Astrocyte (in vitro differentiated cells and primary cell): ENCODE measurements at regions not wholly inside any gene's neighbourhood (a gene's known extent, or its start where the extent isn't known, plus 50 kb on each side); places are given as distances from the start of the nearest gene placed in this dataset.

Experiments used
- DNase-seq: peaks from one replicate; pipeline ENCODE4 v3.0.0-alpha.2; 2010; ENCODE audit warnings: low read depth
- FAIRE-seq: peaks from 2 replicates; lab custom pipeline; 2011; peaks lifted over from hg19 to GRCh38; lab: Jason Lieb, UNC
- H2AFZ ChIP-seq: 2 replicates; pipeline ENCODE4 v1.6.0; 2012; ENCODE audit warnings: low read depth, low read length, inconsistent platforms
- H3K27ac ChIP-seq: 2 replicates; pipeline ENCODE4 v1.5.1; 2011; ENCODE audit warnings: low read depth, low read length, inconsistent platforms
- H3K27me3 ChIP-seq: 2 replicates; pipeline ENCODE4 v1.6.0; 2011; ENCODE audit warnings: low read length, inconsistent platforms; ENCODE audit not compliant: insufficient read depth
- H3K36me3 ChIP-seq: 2 replicates; pipeline ENCODE4 v1.5.1; 2011; ENCODE audit warnings: low read length, inconsistent platforms; ENCODE audit not compliant: insufficient read depth
- H3K4me1 ChIP-seq: 2 replicates; pipeline ENCODE4 v1.5.1; 2011; ENCODE audit warnings: low read length, inconsistent platforms; ENCODE audit not compliant: insufficient read depth
- H3K4me2 ChIP-seq: 2 replicates; pipeline ENCODE4 v1.6.0; 2012; ENCODE audit warnings: low read length, inconsistent platforms
- H3K4me3 ChIP-seq: 2 replicates; pipeline ENCODE4 v1.5.1; 2011; ENCODE audit warnings: low read depth, mild to moderate bottlenecking, low read length, inconsistent platforms; ENCODE audit not compliant: insufficient read depth
- H3K79me2 ChIP-seq: 2 replicates; pipeline ENCODE4 v1.6.0; 2012; ENCODE audit warnings: mild to moderate bottlenecking, low read length, inconsistent platforms; ENCODE audit not compliant: insufficient read depth
- H3K9ac ChIP-seq: 2 replicates; pipeline ENCODE4 v1.6.0; 2012; ENCODE audit warnings: mild to moderate bottlenecking, low read length, inconsistent platforms
- H3K9me3 ChIP-seq: 2 replicates; pipeline ENCODE4 v1.5.1; 2012; ENCODE audit warnings: low read depth, mild to moderate bottlenecking, low read length, inconsistent platforms; ENCODE audit not compliant: insufficient read depth
- H4K20me1 ChIP-seq: 2 replicates; pipeline ENCODE4 v1.6.0; 2012; ENCODE audit warnings: low read length, inconsistent platforms; ENCODE audit not compliant: insufficient read depth
- H3K27ac Mint-ChIP-seq: one replicate; pipeline ENCODE4 v1.8.0; 2021; ENCODE audit warnings: mild to moderate bottlenecking, mixed read lengths; ENCODE audit not compliant: unreplicated experiment
- H3K27me3 Mint-ChIP-seq: one replicate; pipeline ENCODE4 v1.8.0; 2021; ENCODE audit warnings: low read depth, mixed read lengths; ENCODE audit not compliant: unreplicated experiment
- H3K36me3 Mint-ChIP-seq: one replicate; pipeline ENCODE4 v1.8.0; 2021; ENCODE audit warnings: low read depth, mixed read lengths; ENCODE audit not compliant: unreplicated experiment
- H3K4me1 Mint-ChIP-seq: one replicate; pipeline ENCODE4 v1.8.0; 2021; ENCODE audit warnings: low read depth, mixed read lengths; ENCODE audit not compliant: unreplicated experiment
- H3K4me3 Mint-ChIP-seq: one replicate; pipeline ENCODE4 v1.8.0; 2021; ENCODE audit warnings: mild to moderate bottlenecking, moderate library complexity, mixed read lengths; ENCODE audit not compliant: unreplicated experiment
- H3K9me3 Mint-ChIP-seq: one replicate; pipeline ENCODE4 v1.8.0; 2021; ENCODE audit warnings: mild to moderate bottlenecking, mixed read lengths; ENCODE audit not compliant: unreplicated experiment
- EZH2 ChIP-seq: IDR thresholded peaks from 2 replicates; pipeline ENCODE4 v1.6.1; 2012; ENCODE audit warnings: mild to moderate bottlenecking, low read length, inconsistent platforms; ENCODE audit not compliant: insufficient read depth
- TF ChIP-seq, protein P1 (sequence below): IDR thresholded peaks from 2 replicates; pipeline ENCODE4 v1.5.1; 2011; ENCODE audit warnings: low read depth, mild to moderate bottlenecking, inconsistent platforms, low read length, moderate library complexity; ENCODE audit not compliant: insufficient read depth

DNA sequence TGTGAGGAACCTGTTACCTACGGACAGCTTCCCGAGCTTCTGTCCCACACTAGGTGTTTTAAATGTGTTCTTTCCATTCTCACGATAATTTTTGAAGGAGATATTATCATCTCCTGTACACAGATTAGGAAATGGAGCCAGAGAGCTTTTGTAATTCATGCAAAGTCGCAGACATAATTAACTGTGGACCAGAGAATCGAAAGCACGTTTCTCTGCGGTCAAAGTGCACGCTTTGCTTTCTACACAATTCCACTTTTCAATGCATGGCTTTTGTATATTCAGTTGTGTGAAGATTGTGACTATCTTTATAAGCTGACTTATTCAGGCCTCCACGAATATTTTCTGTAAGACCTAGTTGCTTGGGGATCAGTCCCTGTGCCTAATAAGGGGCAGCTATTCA is 81.7 kb upstream of the SLC10A2 start:
- TF ChIP-seq, protein P1, sequence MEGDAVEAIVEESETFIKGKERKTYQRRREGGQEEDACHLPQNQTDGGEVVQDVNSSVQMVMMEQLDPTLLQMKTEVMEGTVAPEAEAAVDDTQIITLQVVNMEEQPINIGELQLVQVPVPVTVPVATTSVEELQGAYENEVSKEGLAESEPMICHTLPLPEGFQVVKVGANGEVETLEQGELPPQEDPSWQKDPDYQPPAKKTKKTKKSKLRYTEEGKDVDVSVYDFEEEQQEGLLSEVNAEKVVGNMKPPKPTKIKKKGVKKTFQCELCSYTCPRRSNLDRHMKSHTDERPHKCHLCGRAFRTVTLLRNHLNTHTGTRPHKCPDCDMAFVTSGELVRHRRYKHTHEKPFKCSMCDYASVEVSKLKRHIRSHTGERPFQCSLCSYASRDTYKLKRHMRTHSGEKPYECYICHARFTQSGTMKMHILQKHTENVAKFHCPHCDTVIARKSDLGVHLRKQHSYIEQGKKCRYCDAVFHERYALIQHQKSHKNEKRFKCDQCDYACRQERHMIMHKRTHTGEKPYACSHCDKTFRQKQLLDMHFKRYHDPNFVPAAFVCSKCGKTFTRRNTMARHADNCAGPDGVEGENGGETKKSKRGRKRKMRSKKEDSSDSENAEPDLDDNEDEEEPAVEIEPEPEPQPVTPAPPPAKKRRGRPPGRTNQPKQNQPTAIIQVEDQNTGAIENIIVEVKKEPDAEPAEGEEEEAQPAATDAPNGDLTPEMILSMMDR = no peak
- no peak for TF ChIP-seq EZH2
- H3K4me1 ChIP-seq = no peaks in the 10 kb centered on the region
- no peaks in the 10 kb centered on the region for H3K36me3 ChIP-seq
- H3K4me2 ChIP-seq = no peak overlapping the region
- H3K4me1 Mint-ChIP-seq = no peaks in the 10 kb centered on the region
- no peaks in the 10 kb centered on the region for H3K9me3 ChIP-seq
- no peak overlapping the region for H2AFZ ChIP-seq
- no peaks in the 10 kb centered on the region for H3K9me3 Mint-ChIP-seq
- FAIRE-seq (no peak), DNase-seq (no peak)
- no peak overlapping the region for H3K4me3 ChIP-seq
- no peak overlapping the region for H3K9ac ChIP-seq
- no peak overlapping the region for H3K27ac ChIP-seq
- no peaks in the 10 kb centered on the region for H3K79me2 ChIP-seq
- H3K27ac Mint-ChIP-seq = no peak overlapping the region
- no peaks in the 10 kb centered on the region for H3K27me3 ChIP-seq
- H3K4me3 Mint-ChIP-seq = no peak overlapping the region
- no peaks in the 10 kb centered on the region for H3K36me3 Mint-ChIP-seq
- peaks cover 3% of the 10 kb centered on the region for H3K27me3 Mint-ChIP-seq
- H4K20me1 ChIP-seq = no peaks in the 10 kb centered on the region

DNA sequence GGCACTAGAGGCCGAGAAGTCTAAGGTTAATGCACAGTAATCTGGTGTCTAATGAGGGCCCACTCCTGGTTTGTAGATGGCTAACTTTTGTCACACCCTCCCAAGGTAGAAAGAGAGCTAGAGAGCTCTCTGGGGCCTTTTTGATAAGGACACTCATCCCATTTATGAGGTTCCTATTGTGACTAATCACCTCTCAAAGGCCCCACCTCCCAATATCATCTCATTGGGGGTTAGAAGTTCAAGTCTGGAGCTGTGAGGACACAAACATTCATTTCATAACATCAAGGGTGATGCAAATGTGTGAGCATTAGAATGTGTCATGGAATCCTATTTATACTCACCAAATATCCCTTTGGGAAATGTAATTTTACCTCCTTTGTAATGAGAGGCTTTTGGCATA is 79.2 kb upstream of the SLC10A2 start:
- no peak overlapping the region for H2AFZ ChIP-seq
- H3K27me3 ChIP-seq = no peaks in the 10 kb centered on the region
- H3K4me1 Mint-ChIP-seq = no peaks in the 10 kb centered on the region

DNA sequence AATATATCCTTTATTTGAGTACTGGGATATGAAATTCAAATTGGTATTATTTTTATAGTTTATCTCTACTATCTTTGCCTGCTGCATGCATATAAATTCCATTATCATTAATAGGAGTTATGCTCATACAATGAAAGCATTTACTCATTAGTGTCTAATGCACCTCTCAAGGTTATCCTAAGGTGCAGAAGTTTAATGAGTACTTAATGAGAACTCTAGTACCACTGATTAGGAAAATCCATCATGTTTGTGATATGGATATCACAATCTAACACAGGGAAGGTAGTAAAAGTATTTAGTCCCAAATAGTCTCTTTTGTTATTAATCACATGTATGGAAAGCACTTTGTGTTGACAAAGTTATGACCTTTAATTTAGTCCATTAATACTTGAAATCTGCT is 77.2 kb upstream of the SLC10A2 start:
- Histone ChIP-seq H3K27ac (no peak overlapping the region), H3K4me1 (no peaks in the 10 kb centered on the region), H3K27me3 (no peaks in the 10 kb centered on the region), H3K4me2 (no peak overlapping the region), H3K79me2 (no peaks in the 10 kb centered on the region), H3K4me3 (no peak overlapping the region), H4K20me1 (no peaks in the 10 kb centered on the region), H3K9me3 (no peaks in the 10 kb centered on the region), H3K9ac (no peak overlapping the region), H3K36me3 (no peaks in the 10 kb centered on the region), H2AFZ (no peak overlapping the region)
- DNase-seq (no peak), FAIRE-seq (no peak)
- Mint-ChIP-seq H3K4me1 (no peaks in the 10 kb centered on the region), H3K27ac (no peak overlapping the region), H3K4me3 (no peak overlapping the region), H3K27me3 (peaks cover 6% of the 10 kb centered on the region), H3K36me3 (no peaks in the 10 kb centered on the region), H3K9me3 (no peaks in the 10 kb centered on the region)
- TF ChIP-seq, protein P1 = no peak
- no peak for TF ChIP-seq EZH2

More for the DNA sequence above, 79.2 kb upstream of the SLC10A2 start:
- H3K27ac Mint-ChIP-seq = no peak overlapping the region
- FAIRE-seq = no peak
- no peak for TF ChIP-seq EZH2
- TF ChIP-seq, protein P1 = no peak
- Histone ChIP-seq H3K4me3 (no peak overlapping the region), H3K4me1 (no peaks in the 10 kb centered on the region), H3K9ac (no peak overlapping the region), H3K36me3 (no peaks in the 10 kb centered on the region), H3K79me2 (no peaks in the 10 kb centered on the region), H3K27ac (no peak overlapping the region), H4K20me1 (no peaks in the 10 kb centered on the region), H3K4me2 (no peak overlapping the region), H3K9me3 (no peaks in the 10 kb centered on the region)
- H3K4me3 Mint-ChIP-seq = no peak overlapping the region
- no peak for DNase-seq
- H3K27me3 Mint-ChIP-seq = peaks cover 6% of the 10 kb centered on the region
- no peaks in the 10 kb centered on the region for H3K36me3 Mint-ChIP-seq
- no peaks in the 10 kb centered on the region for H3K9me3 Mint-ChIP-seq
